ENCODE measurements at regions not wholly inside any gene's neighbourhood (a gene's known extent, or its start where the extent isn't known, plus 50 kb on each side); places are given as distances from the start of the nearest gene placed in this dataset.
"Not testable (repeated sequence)": the region's sequence is repeated elsewhere in the genome, so short reads cannot be mapped to it uniquely, and the experiment has no call there.

GRCh38 chr5:12661617-12662370 lies 757.5 kb upstream of the CTNND2 start:
- H3K27ac ChIP-seq, result no peak overlapping the region
- H3K4me1 ChIP-seq (ENCODE audit: control insufficient read depth in 1 of 2, low read depth in 2 of 2), result no peaks in the 10 kb centered on the region
- H3K36me3 ChIP-seq, result no peaks in the 10 kb centered on the region
- TF ChIP-seq CTCF (IDR thresholded peaks at IDR 0.05), result no peak
- no peaks in the 10 kb centered on the region for H3K9me3 ChIP-seq
- H3K4me3 ChIP-seq, result no peak overlapping the region
- H3K27me3 ChIP-seq (replicated peaks; ENCODE audit: insufficient read depth), result no peaks in the 10 kb centered on the region
- ATAC-seq (ENCODE audit: insufficient number of reproducible peaks, low FRiP score, low read depth), result no peak
- no peak for DNase-seq (ENCODE audit: low spot score)

- not testable (repeated sequence) for H3K27me3 ChIP-seq (replicated peaks; ENCODE audit: insufficient read depth); H3K9me3 ChIP-seq; ATAC-seq (ENCODE audit: insufficient number of reproducible peaks, low FRiP score, low read depth); H3K4me1 ChIP-seq (ENCODE audit: control insufficient read depth in 1 of 2, low read depth in 2 of 2); H3K27ac ChIP-seq; DNase-seq (ENCODE audit: low spot score); H3K4me3 ChIP-seq; H3K36me3 ChIP-seq
Measured at GRCh38 chr5:12660279-12661107, 756.2 kb upstream of the CTNND2 start.

GRCh38 chr5:12659686-12660085 lies 755.4 kb upstream of the CTNND2 start:
- ATAC-seq (ENCODE audit: insufficient number of reproducible peaks, low FRiP score, low read depth) (no peak), DNase-seq (ENCODE audit: low spot score) (no peak)
- no peaks in the 10 kb centered on the region for H3K36me3 ChIP-seq
- TF ChIP-seq CTCF (IDR thresholded peaks at IDR 0.05), result no peak
- H3K4me3 ChIP-seq, result no peak overlapping the region
- no peaks in the 10 kb centered on the region for H3K27me3 ChIP-seq (replicated peaks; ENCODE audit: insufficient read depth)
- no peaks in the 10 kb centered on the region for H3K9me3 ChIP-seq
- H3K27ac ChIP-seq, result no peak overlapping the region
- H3K4me1 ChIP-seq (ENCODE audit: control insufficient read depth in 1 of 2, low read depth in 2 of 2), result no peaks in the 10 kb centered on the region

GRCh38 chr5:12658871-12659446 lies 754.7 kb upstream of the CTNND2 start:
- Histone ChIP-seq H3K4me3 (no peak overlapping the region), H3K4me1 (ENCODE audit: control insufficient read depth in 1 of 2, low read depth in 2 of 2) (no peaks in the 10 kb centered on the region), H3K9me3 (no peaks in the 10 kb centered on the region), H3K36me3 (no peaks in the 10 kb centered on the region), H3K27ac (no peak overlapping the region), H3K27me3 (replicated peaks; ENCODE audit: insufficient read depth) (no peaks in the 10 kb centered on the region)
- no peak for TF ChIP-seq CTCF (IDR thresholded peaks at IDR 0.05)
- ATAC-seq (ENCODE audit: insufficient number of reproducible peaks, low FRiP score, low read depth) (no peak), DNase-seq (ENCODE audit: low spot score) (no peak)

GRCh38 chr5:12657914-12658474 lies 753.7 kb upstream of the CTNND2 start:
- not testable (repeated sequence) for H3K4me3 ChIP-seq; H3K27ac ChIP-seq; DNase-seq (ENCODE audit: low spot score); ATAC-seq (ENCODE audit: insufficient number of reproducible peaks, low FRiP score, low read depth); H3K9me3 ChIP-seq; H3K27me3 ChIP-seq (replicated peaks; ENCODE audit: insufficient read depth); H3K36me3 ChIP-seq; H3K4me1 ChIP-seq (ENCODE audit: control insufficient read depth in 1 of 2, low read depth in 2 of 2)

- ATAC-seq (ENCODE audit: insufficient number of reproducible peaks, low FRiP score, low read depth) (no peak), DNase-seq (ENCODE audit: low spot score) (no peak)
- no peak overlapping the region for H3K4me3 ChIP-seq
- H3K27ac ChIP-seq, result no peak overlapping the region
- no peaks in the 10 kb centered on the region for H3K27me3 ChIP-seq (replicated peaks; ENCODE audit: insufficient read depth)
- no peaks in the 10 kb centered on the region for H3K9me3 ChIP-seq
- H3K36me3 ChIP-seq, result no peaks in the 10 kb centered on the region
- TF ChIP-seq CTCF (IDR thresholded peaks at IDR 0.05), result no peak
- no peaks in the 10 kb centered on the region for H3K4me1 ChIP-seq (ENCODE audit: control insufficient read depth in 1 of 2, low read depth in 2 of 2)
Measured at GRCh38 chr5:12655675-12656074, 751.4 kb upstream of the CTNND2 start.

All from thoracic aorta (tissue), 2 donors.